Lower leg skin (tissue), 3 donors: ENCODE measurements at regions not wholly inside any gene's neighbourhood (a gene's known extent, or its start where the extent isn't known, plus 50 kb on each side); places are given as distances from the start of the nearest gene placed in this dataset.

ENCODE experiments used
- CTCF ChIP-seq, 3 donors: fragments of 450-650 bp; IDR thresholded peaks; one replicate each; pipeline ENCODE4 v1.5.1; 2016; ENCODE audit warnings: antibody characterized with exemption in 3 of 3, mild to moderate bottlenecking in 3 of 3, moderate library complexity in 2 of 3
- POLR2A ChIP-seq, 2 donors: fragments of 450-650 bp; IDR thresholded peaks; one replicate each; pipeline ENCODE4 v1.6.1; 2016 to 2017; ENCODE audit warnings: antibody characterized with exemption in 2 of 2, mild to moderate bottlenecking in 1 of 2, moderate library complexity in 1 of 2

- no peak for TF ChIP-seq CTCF (IDR thresholded peaks at IDR 0.05)
- TF ChIP-seq POLR2A (IDR thresholded peaks at IDR 0.05), result no peak
Measured at GRCh38 chr12:125399489-125399888, 334.3 kb downstream of the AACS start.
